Body of pancreas (tissue), 4 donors: ENCODE measurements at regions not wholly inside any gene's neighbourhood (a gene's known extent, or its start where the extent isn't known, plus 50 kb on each side); places are given as distances from the start of the nearest gene placed in this dataset.

ENCODE experiments used
- ATAC-seq: fragments of 150-250 bp; one replicate; pipeline ENCODE4 v1.9.1; 2016
- DNase-seq, 4 donors: peaks; one replicate each; pipeline ENCODE4 v3.0.0-alpha.2; 2019
- H3K27ac ChIP-seq, 4 donors: fragments of 200-600 bp; sonication (generic); 1 replicate in 3 of 4; 2 replicates in 1 of 4; pipeline versions ENCODE4 v1.5.1 to v1.6.1; 2016 to 2019; ENCODE audit warnings: mild to moderate bottlenecking in 1 of 4, mixed read lengths in 1 of 4, moderate library complexity in 1 of 4
- H3K27me3 ChIP-seq, 2 donors: fragments of 200-600 bp; sonication (generic); one replicate each; pipeline ENCODE4 v1.6.0; 2016; ENCODE audit warnings: mild to moderate bottlenecking in 1 of 2
- H3K36me3 ChIP-seq, 2 donors: fragments of 200-600 bp; sonication (generic); replicated peaks in 1 of 2; 2 replicates each; pipeline ENCODE4 v1.5.1; 2016; ENCODE audit warnings: low read depth in 2 of 2; ENCODE audit not compliant: insufficient read depth in 1 of 2
- H3K4me1 ChIP-seq: fragments of 200-600 bp; sonication (generic); one replicate; pipeline ENCODE4 v1.6.0; 2016
- H3K4me3 ChIP-seq, 2 donors: fragments of 200-600 bp; sonication (generic); 1 replicate in 1 of 2; 2 replicates in 1 of 2; pipeline ENCODE4 v1.5.1; 2016 to 2019
- H3K9me3 ChIP-seq, 3 donors: fragments of 200-600 bp; sonication (generic); 1 replicate in 2 of 3; 2 replicates in 1 of 3; pipeline ENCODE4 v1.5.1; 2016
- POLR2A ChIP-seq, 3 donors: fragments of 450-650 bp; IDR thresholded peaks; one replicate each; pipeline ENCODE4 v1.6.1; 2016; ENCODE audit warnings: antibody characterized with exemption in 3 of 3, mild to moderate bottlenecking in 2 of 3
- WGBS, 2 donors: methylation state at CpG; one replicate each; pipeline ENCODE4 v1.1.5; 2017; 5-methylcytosine and 5-hydroxymethylcytosine counted together
- intact Hi-C: fragments of 100-400 bp; cut with DNase I; formaldehyde crosslinking; loops from one replicate; pipeline ENCODE4 v1.15.1; 2023
- TF ChIP-seq, protein P1 (sequence below), 7 experiments: fragments of 450-650 bp in 4 of 7; fragments of 200-600 bp in 3 of 7; sonication (generic) in 3 of 7; IDR thresholded peaks; one replicate each; pipeline ENCODE4 v1.5.1; 2016 to 2019; ENCODE audit warnings: antibody characterized with exemption in 7 of 7

DNA sequence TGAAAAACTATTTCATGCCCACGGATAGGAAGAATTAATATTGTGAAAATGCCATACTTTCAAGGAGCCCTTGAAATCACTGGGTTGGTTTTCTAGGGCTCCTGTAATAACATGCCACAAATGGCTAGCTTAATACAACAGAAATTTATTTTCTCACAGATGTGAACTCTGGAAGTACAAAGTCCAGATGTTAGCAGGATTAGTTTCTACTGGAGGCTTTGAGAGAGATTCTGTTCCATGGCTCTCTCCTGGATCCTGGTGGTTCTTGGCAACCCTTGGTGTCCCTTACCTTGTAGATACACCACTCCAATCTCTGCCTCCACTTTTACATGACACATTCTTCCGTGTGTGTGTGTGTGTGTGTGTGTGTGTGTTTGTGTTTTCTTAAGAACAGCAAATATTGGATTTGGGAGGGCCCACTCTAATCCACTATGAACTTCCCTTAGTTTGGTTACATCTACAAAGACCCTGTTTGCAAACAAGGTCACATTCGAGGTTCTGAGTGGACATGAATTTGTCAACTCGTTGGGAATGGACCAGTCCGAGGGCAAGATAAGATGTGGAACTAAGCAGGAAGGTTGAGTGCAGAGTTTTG, 381.1 kb downstream of the IPO8 start:
- intact Hi-C loops, result no loop called here
- WGBS, 2 donors, result 25 to 26% methylated on average over 5 of the region's 5 CpGs

DNA sequence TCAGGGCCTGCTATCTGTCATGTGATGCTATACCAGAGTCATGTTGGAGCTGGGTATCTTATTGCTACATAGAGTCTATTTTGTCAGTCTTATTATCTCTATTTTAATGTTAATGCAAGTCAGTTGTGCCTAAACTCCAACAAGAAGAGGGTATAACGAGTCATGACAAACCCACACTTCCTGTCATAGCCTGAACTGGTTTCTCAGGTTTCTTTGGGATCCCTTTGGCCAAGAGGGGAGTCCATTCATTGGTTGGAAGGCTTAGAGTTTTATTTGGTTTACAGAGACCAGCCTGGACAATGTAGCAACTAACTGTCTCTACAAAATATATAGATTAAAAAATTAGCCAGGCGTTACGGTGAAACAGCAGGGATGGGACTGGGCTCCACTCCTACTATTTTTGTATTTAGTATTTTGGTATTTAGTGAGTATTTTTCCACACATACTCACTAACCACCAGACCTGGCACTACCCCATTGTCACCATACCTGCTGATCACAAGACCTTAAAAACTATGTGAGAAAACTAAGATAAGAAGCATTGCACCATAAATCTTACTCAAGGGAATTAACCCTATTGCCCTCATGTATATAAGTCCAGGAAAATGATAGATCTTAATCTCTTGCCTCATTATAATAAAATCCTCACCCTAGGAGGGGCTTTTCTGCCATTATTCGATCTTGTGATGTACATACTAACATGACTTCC, 387.5 kb downstream of the IPO8 start:
- no peaks in the 10 kb centered on the region for H3K27me3 ChIP-seq
- no peak overlapping the region for H3K4me3 ChIP-seq
- intact Hi-C loops, result no loop called here
- no peaks in the 10 kb centered on the region for H3K36me3 ChIP-seq
- WGBS, 2 donors, result 67 to 68% methylated on average over 4 of the region's 4 CpGs
- TF ChIP-seq, protein P1, sequence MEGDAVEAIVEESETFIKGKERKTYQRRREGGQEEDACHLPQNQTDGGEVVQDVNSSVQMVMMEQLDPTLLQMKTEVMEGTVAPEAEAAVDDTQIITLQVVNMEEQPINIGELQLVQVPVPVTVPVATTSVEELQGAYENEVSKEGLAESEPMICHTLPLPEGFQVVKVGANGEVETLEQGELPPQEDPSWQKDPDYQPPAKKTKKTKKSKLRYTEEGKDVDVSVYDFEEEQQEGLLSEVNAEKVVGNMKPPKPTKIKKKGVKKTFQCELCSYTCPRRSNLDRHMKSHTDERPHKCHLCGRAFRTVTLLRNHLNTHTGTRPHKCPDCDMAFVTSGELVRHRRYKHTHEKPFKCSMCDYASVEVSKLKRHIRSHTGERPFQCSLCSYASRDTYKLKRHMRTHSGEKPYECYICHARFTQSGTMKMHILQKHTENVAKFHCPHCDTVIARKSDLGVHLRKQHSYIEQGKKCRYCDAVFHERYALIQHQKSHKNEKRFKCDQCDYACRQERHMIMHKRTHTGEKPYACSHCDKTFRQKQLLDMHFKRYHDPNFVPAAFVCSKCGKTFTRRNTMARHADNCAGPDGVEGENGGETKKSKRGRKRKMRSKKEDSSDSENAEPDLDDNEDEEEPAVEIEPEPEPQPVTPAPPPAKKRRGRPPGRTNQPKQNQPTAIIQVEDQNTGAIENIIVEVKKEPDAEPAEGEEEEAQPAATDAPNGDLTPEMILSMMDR (IDR thresholded peaks at IDR 0.05), result no peak
- no peak for TF ChIP-seq POLR2A (IDR thresholded peaks at IDR 0.05)
- ATAC-seq, result no peak
- no peak overlapping the region for H3K27ac ChIP-seq
- no peak for DNase-seq
- no peaks in the 10 kb centered on the region for H3K4me1 ChIP-seq
- H3K9me3 ChIP-seq, result peaks cover 0 to 5% (median 0%) of the 10 kb centered on the region in 3 donors

More for the DNA sequence above, 381.1 kb downstream of the IPO8 start:
- TF ChIP-seq, protein P1 (IDR thresholded peaks at IDR 0.05), result no peak
- no peak for TF ChIP-seq POLR2A (IDR thresholded peaks at IDR 0.05)
- no peaks in the 10 kb centered on the region for H3K27me3 ChIP-seq
- no peak overlapping the region for H3K4me3 ChIP-seq
- DNase-seq, result no peak
- ATAC-seq, result no peak
- no peaks in the 10 kb centered on the region for H3K36me3 ChIP-seq
- no peaks in the 10 kb centered on the region for H3K4me1 ChIP-seq
- H3K27ac ChIP-seq, result no peak overlapping the region
- H3K9me3 ChIP-seq, result no peaks in the 10 kb centered on the region

DNA sequence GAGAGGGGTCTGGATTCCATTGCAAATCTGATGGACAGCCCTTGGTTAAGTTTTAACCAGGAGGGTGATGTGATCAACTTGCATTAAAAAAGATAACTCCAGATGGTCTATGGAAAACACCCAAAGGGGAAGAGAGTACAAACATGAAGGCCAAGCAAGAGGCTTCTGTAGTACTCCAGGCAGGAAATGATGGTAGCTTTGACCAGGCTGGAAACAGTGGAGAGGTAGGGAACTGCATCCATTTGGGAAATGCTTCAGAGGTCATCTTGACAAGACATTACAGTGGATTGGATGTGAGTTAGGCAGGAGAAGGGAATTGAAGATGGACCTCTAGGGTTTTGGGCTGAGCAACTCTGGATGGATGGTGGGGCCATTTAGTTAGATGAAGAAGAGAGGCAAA, 391.1 kb downstream of the IPO8 start:
- no peak overlapping the region for H3K4me3 ChIP-seq
- peaks cover 0 to 5% (median 0%) of the 10 kb centered on the region in 3 donors for H3K9me3 ChIP-seq
- no peaks in the 10 kb centered on the region for H3K36me3 ChIP-seq
- ATAC-seq, result no peak
- no peaks in the 10 kb centered on the region for H3K27me3 ChIP-seq
- TF ChIP-seq POLR2A (IDR thresholded peaks at IDR 0.05), result no peak
- TF ChIP-seq, protein P1 (IDR thresholded peaks at IDR 0.05), result no peak
- H3K4me1 ChIP-seq, result no peaks in the 10 kb centered on the region
- no peak overlapping the region for H3K27ac ChIP-seq
- DNase-seq, result no peak
- intact Hi-C loops, result no loop called here

DNA sequence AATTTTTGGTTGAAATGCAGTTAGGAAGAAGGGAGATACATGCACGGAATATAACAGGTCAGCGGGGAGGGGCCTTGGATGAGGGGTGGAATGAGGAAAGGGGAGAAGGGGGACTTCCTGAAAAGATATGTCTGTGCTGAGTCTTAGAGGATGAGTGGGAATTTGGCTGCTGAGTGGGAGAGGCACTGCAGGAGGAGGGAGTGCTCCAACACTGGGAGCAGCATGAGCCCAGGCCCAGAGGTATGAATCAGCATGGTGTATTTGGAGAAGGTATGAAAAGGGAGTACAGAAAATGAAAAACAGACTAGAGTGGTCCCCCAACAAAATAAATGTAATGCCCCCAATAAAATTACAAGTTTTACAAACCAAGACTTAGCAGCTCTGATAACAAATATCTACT, 394.4 kb downstream of the IPO8 start:
- WGBS, 2 donors, result 91 to 93% methylated on average over 2 of the region's 2 CpGs
- no peaks in the 10 kb centered on the region for H3K36me3 ChIP-seq
- no peak for ATAC-seq
- no peak for TF ChIP-seq POLR2A (IDR thresholded peaks at IDR 0.05)
- TF ChIP-seq, protein P1 (IDR thresholded peaks at IDR 0.05), result no peak
- H3K27me3 ChIP-seq, result no peaks in the 10 kb centered on the region
- H3K27ac ChIP-seq, result no peak overlapping the region
- no peak for DNase-seq
- no peaks in the 10 kb centered on the region for H3K4me1 ChIP-seq
- intact Hi-C loops, result no loop called here
- no peak overlapping the region for H3K4me3 ChIP-seq
- H3K9me3 ChIP-seq, result peaks cover 0 to 2% (median 0%) of the 10 kb centered on the region in 3 donors

DNA sequence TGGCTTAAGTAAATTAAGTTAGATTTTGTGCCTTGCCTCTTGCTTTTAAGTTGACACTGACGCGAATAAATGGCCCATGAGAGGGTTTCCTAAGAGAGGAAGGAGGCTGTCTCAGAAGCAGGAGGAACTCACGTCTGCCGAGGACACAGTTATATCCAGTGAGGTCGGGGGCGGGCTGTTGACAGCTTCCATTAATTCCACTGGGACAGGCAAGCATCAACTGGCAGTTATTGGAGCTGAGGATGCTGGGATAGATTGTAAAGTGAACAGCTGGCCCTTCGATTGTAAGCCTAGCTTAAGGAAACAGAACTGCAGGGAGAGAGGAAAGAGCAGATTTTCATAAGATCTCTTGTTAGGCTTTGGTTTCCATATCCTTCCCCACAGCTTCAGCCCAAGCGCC, 399.2 kb downstream of the IPO8 start:
- intact Hi-C loops, result no loop called here
- WGBS, 2 donors, result 56 to 59% methylated on average over 8 of the region's 8 CpGs
- H3K4me1 ChIP-seq, result no peaks in the 10 kb centered on the region
- H3K9me3 ChIP-seq, result no peaks in the 10 kb centered on the region
- no peak overlapping the region for H3K4me3 ChIP-seq
- no peak for DNase-seq
- H3K36me3 ChIP-seq, result no peaks in the 10 kb centered on the region
- no peaks in the 10 kb centered on the region for H3K27me3 ChIP-seq
- ATAC-seq, result no peak
- no peak for TF ChIP-seq POLR2A (IDR thresholded peaks at IDR 0.05)
- TF ChIP-seq, protein P1 (IDR thresholded peaks at IDR 0.05), result no peak
- no peak overlapping the region for H3K27ac ChIP-seq
